WERI-Rb-1 (cell line): ENCODE measurements at regions not wholly inside any gene's neighbourhood (a gene's known extent, or its start where the extent isn't known, plus 50 kb on each side); places are given as distances from the start of the nearest gene placed in this dataset.
A peak's percentile ranks its signal among the peaks of the same experiment; 100 is the strongest.

Experiments
- DNase-seq: peaks from one replicate; pipeline ENCODE4 v3.0.0-alpha.2; 2020
- H3K27ac ChIP-seq: fragments of 250-450 bp; sonication (Bioruptor Pico); 2 replicates; pipeline ENCODE4 v1.5.1; 2020; ENCODE audit warnings: mild to moderate bottlenecking, moderate library complexity
- H3K27me3 ChIP-seq: fragments of 250-450 bp; sonication (Bioruptor Pico); 2 replicates; pipeline ENCODE4 v1.5.1; 2021; ENCODE audit warnings: mild to moderate bottlenecking, low read depth, moderate library complexity; ENCODE audit not compliant: insufficient read depth, severe bottlenecking
- H3K36me3 ChIP-seq: fragments of 250-450 bp; sonication (Bioruptor Pico); 2 replicates; pipeline ENCODE4 v1.5.1; 2020; ENCODE audit warnings: mild to moderate bottlenecking, moderate library complexity
- H3K4me3 ChIP-seq: 2 replicates; pipeline ENCODE4 v1.5.1; 2011; ENCODE audit warnings: low read depth, mild to moderate bottlenecking, control low read depth, low read length
- H3K9me3 ChIP-seq: fragments of 250-450 bp; sonication (Bioruptor Pico); 2 replicates; pipeline ENCODE4 v1.5.1; 2021; ENCODE audit warnings: mild to moderate bottlenecking, moderate library complexity; ENCODE audit not compliant: severe bottlenecking
- CTCF ChIP-seq: IDR thresholded peaks from 2 replicates; pipeline ENCODE4 v1.5.1; 2011; ENCODE audit warnings: low read depth, mild to moderate bottlenecking, control low read depth, inconsistent platforms, low read length

- no peaks in the 10 kb centered on the region for H3K36me3 ChIP-seq
- peak; percentile 39 for DNase-seq
- TF ChIP-seq CTCF, result peak; percentile 76
- peaks cover 12% of the 10 kb centered on the region for H3K9me3 ChIP-seq
- no peak overlapping the region for H3K27ac ChIP-seq
- no peak overlapping the region for H3K4me3 ChIP-seq
- peaks cover 22% of the 10 kb centered on the region for H3K27me3 ChIP-seq
Observed at GRCh38 chr2:18690342-18690741, 101.0 kb upstream of the NT5C1B start.

- no peaks in the 10 kb centered on the region for H3K9me3 ChIP-seq
- no peak for DNase-seq
Observed at GRCh38 chr2:18684206-18685038, 95.1 kb upstream of the NT5C1B start.

GRCh38 chr2:18682681-18683080 lies 93.3 kb upstream of the NT5C1B start:
- no peaks in the 10 kb centered on the region for H3K9me3 ChIP-seq
- no peak for TF ChIP-seq CTCF
- no peak for DNase-seq

More at GRCh38 chr2:18684206-18685038, 95.1 kb upstream of the NT5C1B start:
- Histone ChIP-seq H3K27me3 (peaks cover 47% of the 10 kb centered on the region), H3K27ac (no peak overlapping the region), H3K36me3 (no peaks in the 10 kb centered on the region), H3K4me3 (no peak overlapping the region)
- no peak for TF ChIP-seq CTCF

DNA sequence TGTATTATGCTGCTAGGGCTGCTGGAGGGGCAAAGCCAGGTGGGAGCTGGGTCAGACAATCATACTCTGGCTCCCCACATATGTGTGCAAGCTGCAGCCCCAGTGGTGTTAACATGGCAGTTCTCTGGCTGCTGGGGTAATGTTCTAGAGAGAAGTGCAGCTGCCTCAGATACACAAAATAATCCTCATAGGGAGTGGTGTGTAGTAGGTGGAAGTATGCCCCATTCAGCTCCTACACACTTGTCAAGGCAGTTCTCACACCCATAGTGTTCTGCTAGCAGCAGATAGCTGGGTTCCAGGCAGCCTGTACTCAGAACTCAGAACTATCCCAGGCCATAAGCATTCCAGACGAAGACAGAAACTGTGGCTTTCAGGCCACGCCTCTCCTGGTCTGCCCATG lies 87.9 kb upstream of the NT5C1B start:
- Histone ChIP-seq H3K4me3 (no peak overlapping the region), H3K36me3 (no peaks in the 10 kb centered on the region), H3K27me3 (peaks cover 49% of the 10 kb centered on the region), H3K27ac (no peak overlapping the region), H3K9me3 (no peaks in the 10 kb centered on the region)
- no peak for DNase-seq
- TF ChIP-seq CTCF, result no peak

More at GRCh38 chr2:18682681-18683080, 93.3 kb upstream of the NT5C1B start:
- no peak overlapping the region for H3K27ac ChIP-seq
- peaks cover 48% of the 10 kb centered on the region for H3K27me3 ChIP-seq
- no peak overlapping the region for H3K4me3 ChIP-seq
- no peaks in the 10 kb centered on the region for H3K36me3 ChIP-seq

- no peak for DNase-seq
- Histone ChIP-seq H3K9me3 (no peaks in the 10 kb centered on the region), H3K27ac (no peak overlapping the region), H3K27me3 (peaks cover 22% of the 10 kb centered on the region), H3K4me3 (no peak overlapping the region), H3K36me3 (no peaks in the 10 kb centered on the region)
- no peak for TF ChIP-seq CTCF
Observed at GRCh38 chr2:18674309-18674708, 84.9 kb upstream of the NT5C1B start.
